KMS-11 (cell line): ENCODE measurements at regions not wholly inside any gene's neighbourhood (a gene's known extent, or its start where the extent isn't known, plus 50 kb on each side); places are given as distances from the start of the nearest gene placed in this dataset.

ENCODE experiments used
- H2AFZ ChIP-seq: fragments of 200-600 bp; sonication (generic); 2 replicates; pipeline ENCODE4 v1.6.1; 2016; ENCODE audit warnings: antibody characterized with exemption, mixed run types, low read depth
- H3K27ac ChIP-seq: fragments of 200-600 bp; sonication (generic); 2 replicates; pipeline ENCODE4 v1.6.1; 2016; ENCODE audit warnings: mild to moderate bottlenecking, mixed run types
- H3K27me3 ChIP-seq: fragments of 200-600 bp; sonication (generic); 2 replicates; pipeline ENCODE4 v1.6.1; 2017; ENCODE audit warnings: mild to moderate bottlenecking, low read depth, mixed run types, moderate library complexity; ENCODE audit not compliant: insufficient read depth
- H3K36me3 ChIP-seq: fragments of 200-600 bp; sonication (generic); 2 replicates; pipeline ENCODE4 v1.6.1; 2017; ENCODE audit warnings: mild to moderate bottlenecking, mixed run types; ENCODE audit not compliant: insufficient read depth
- H3K4me1 ChIP-seq: fragments of 200-600 bp; sonication (generic); 2 replicates; pipeline ENCODE4 v1.6.1; 2016; ENCODE audit warnings: mild to moderate bottlenecking, low read depth, mixed run types; ENCODE audit not compliant: poor library complexity, severe bottlenecking
- H3K4me2 ChIP-seq: fragments of 200-600 bp; sonication (generic); 2 replicates; pipeline ENCODE4 v1.7.0; 2016; ENCODE audit warnings: mild to moderate bottlenecking, mixed run types
- H3K4me3 ChIP-seq: fragments of 200-600 bp; sonication (generic); IDR thresholded peaks from 2 replicates; pipeline ENCODE4 v1.6.1; 2017; ENCODE audit warnings: low read depth, low read length, mixed read lengths; ENCODE audit not compliant: insufficient read depth
- H3K79me2 ChIP-seq: fragments of 200-600 bp; sonication (generic); 2 replicates; pipeline ENCODE4 v1.6.1; 2016; ENCODE audit warnings: low read depth, mixed run types; ENCODE audit not compliant: insufficient read depth
- H3K9ac ChIP-seq: fragments of 200-600 bp; sonication (generic); 2 replicates; pipeline ENCODE4 v1.6.1; 2016; ENCODE audit warnings: mild to moderate bottlenecking, mixed run types
- H4K20me1 ChIP-seq: fragments of 200-600 bp; sonication (generic); 2 replicates; pipeline ENCODE4 v1.6.1; 2016; ENCODE audit warnings: mild to moderate bottlenecking, mixed run types; ENCODE audit not compliant: insufficient read depth
- TF ChIP-seq, protein P1 (sequence below): fragments of 200-600 bp; sonication (generic); conservative IDR thresholded peaks from 2 replicates; pipeline ENCODE4 v1.6.1; 2017; ENCODE audit warnings: low read depth, mild to moderate bottlenecking, antibody characterized with exemption, low read length, moderate library complexity, mixed read lengths

DNA sequence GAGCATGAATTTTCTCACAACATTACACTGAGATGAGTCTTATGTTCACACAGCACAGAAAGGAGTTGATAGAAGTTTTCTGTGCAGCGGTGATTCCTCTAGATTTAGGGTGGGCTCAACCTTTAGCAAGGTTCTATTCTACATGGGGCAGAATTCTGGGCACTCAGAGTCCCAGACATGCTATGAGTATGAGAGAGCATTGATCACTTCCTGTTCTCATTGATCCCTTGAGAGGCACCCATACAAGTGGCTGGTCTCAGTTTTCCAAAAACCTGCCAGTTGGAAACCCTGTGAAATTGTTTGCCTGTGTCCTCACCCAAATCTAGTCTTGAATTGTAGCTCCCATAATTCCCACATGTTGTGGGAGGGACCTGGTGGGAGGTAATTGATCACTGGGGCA is 112.5 kb upstream of the NR2F2 start:
- Histone ChIP-seq H2AFZ (no peak overlapping the region), H3K4me3 (no peak overlapping the region), H3K79me2 (no peaks in the 10 kb centered on the region), H3K36me3 (no peaks in the 10 kb centered on the region), H3K4me2 (no peak overlapping the region), H3K9ac (no peak overlapping the region), H3K27ac (no peak overlapping the region), H3K4me1 (no peaks in the 10 kb centered on the region), H4K20me1 (no peaks in the 10 kb centered on the region), H3K27me3 (no peaks in the 10 kb centered on the region)
- TF ChIP-seq, protein P1, sequence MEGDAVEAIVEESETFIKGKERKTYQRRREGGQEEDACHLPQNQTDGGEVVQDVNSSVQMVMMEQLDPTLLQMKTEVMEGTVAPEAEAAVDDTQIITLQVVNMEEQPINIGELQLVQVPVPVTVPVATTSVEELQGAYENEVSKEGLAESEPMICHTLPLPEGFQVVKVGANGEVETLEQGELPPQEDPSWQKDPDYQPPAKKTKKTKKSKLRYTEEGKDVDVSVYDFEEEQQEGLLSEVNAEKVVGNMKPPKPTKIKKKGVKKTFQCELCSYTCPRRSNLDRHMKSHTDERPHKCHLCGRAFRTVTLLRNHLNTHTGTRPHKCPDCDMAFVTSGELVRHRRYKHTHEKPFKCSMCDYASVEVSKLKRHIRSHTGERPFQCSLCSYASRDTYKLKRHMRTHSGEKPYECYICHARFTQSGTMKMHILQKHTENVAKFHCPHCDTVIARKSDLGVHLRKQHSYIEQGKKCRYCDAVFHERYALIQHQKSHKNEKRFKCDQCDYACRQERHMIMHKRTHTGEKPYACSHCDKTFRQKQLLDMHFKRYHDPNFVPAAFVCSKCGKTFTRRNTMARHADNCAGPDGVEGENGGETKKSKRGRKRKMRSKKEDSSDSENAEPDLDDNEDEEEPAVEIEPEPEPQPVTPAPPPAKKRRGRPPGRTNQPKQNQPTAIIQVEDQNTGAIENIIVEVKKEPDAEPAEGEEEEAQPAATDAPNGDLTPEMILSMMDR: no peak

- no peak overlapping the region for H2AFZ ChIP-seq
- no peak overlapping the region for H3K4me2 ChIP-seq
- no peak overlapping the region for H3K27ac ChIP-seq
- no peaks in the 10 kb centered on the region for H3K79me2 ChIP-seq
- no peaks in the 10 kb centered on the region for H3K4me1 ChIP-seq
- H3K4me3 ChIP-seq: no peak overlapping the region
- H4K20me1 ChIP-seq: no peaks in the 10 kb centered on the region
- H3K9ac ChIP-seq: no peak overlapping the region
- H3K27me3 ChIP-seq: no peaks in the 10 kb centered on the region
- TF ChIP-seq, protein P1: no peak
- no peaks in the 10 kb centered on the region for H3K36me3 ChIP-seq
Measured at GRCh38 chr15:96218623-96219455, 111.7 kb upstream of the NR2F2 start.

DNA sequence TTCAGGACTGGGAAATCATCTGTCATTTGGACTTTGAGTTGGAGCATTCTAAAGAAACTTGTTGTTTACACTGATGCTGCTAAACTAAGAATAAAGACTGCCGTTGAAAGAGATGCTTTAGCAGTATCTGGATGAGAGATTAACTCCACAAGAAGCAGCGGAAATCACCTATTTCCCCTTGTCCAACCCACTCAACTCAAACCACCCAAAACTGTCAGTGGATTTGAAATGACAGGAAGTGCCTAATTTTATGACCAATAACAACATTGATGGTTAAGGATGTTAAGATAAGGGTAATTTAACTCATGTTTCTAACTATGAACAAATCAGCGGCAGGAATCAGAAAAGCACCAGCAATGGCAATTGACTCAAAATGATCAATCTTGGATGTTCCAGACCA is 110.8 kb upstream of the NR2F2 start:
- Histone ChIP-seq H3K9ac (no peak overlapping the region), H3K4me2 (no peak overlapping the region), H3K4me1 (no peaks in the 10 kb centered on the region), H3K27me3 (no peaks in the 10 kb centered on the region), H4K20me1 (no peaks in the 10 kb centered on the region), H2AFZ (no peak overlapping the region), H3K27ac (no peak overlapping the region), H3K36me3 (no peaks in the 10 kb centered on the region), H3K79me2 (no peaks in the 10 kb centered on the region), H3K4me3 (no peak overlapping the region)
- TF ChIP-seq, protein P1: no peak

- Histone ChIP-seq H3K4me3 (no peak overlapping the region), H3K4me1 (no peaks in the 10 kb centered on the region), H3K79me2 (no peaks in the 10 kb centered on the region), H3K27ac (no peak overlapping the region), H3K9ac (no peak overlapping the region), H3K36me3 (no peaks in the 10 kb centered on the region), H4K20me1 (no peaks in the 10 kb centered on the region), H2AFZ (no peak overlapping the region), H3K27me3 (no peaks in the 10 kb centered on the region), H3K4me2 (no peak overlapping the region)
- TF ChIP-seq, protein P1: no peak
Measured at GRCh38 chr15:96220657-96221056, 109.8 kb upstream of the NR2F2 start.
